Activated gamma-delta T cell (primary cell): ENCODE measurements at regions not wholly inside any gene's neighbourhood (a gene's known extent, or its start where the extent isn't known, plus 50 kb on each side); places are given as distances from the start of the nearest gene placed in this dataset.

Experiments used
- DNase-seq: peaks from one replicate; lab custom pipeline; 2025; lab: John Stamatoyannopoulos, UW

GRCh38 chr9:36764364-36765076 is 191.8 kb downstream of the MELK start:
- no peak for DNase-seq

- no peak for DNase-seq
Observed at GRCh38 chr9:36765077-36765390, 192.3 kb downstream of the MELK start.

- DNase-seq: peak; percentile 57
Observed at GRCh38 chr9:36765468-36766341, 193.0 kb downstream of the MELK start.

- no peak for DNase-seq
Observed at GRCh38 chr9:36768677-36769076, 196.0 kb downstream of the MELK start.

- DNase-seq: no peak
Observed at GRCh38 chr9:36770025-36770424, 197.3 kb downstream of the MELK start.

GRCh38 chr9:36772449-36773403 is 200.0 kb downstream of the MELK start:
- no peak for DNase-seq

GRCh38 chr9:36778682-36779081 is 206.0 kb downstream of the MELK start:
- DNase-seq: no peak

- DNase-seq: no peak
Observed at GRCh38 chr9:36779582-36779981, 206.9 kb downstream of the MELK start.

- no peak for DNase-seq
Observed at GRCh38 chr9:36780186-36780585, 207.5 kb downstream of the MELK start.

- DNase-seq: no peak
Observed at GRCh38 chr9:36781533-36781932, 208.8 kb downstream of the MELK start.
